RWPE2 (cell line): ENCODE measurements at regions not wholly inside any gene's neighbourhood (a gene's known extent, or its start where the extent isn't known, plus 50 kb on each side); places are given as distances from the start of the nearest gene placed in this dataset.

Source experiments
- ATAC-seq: fragments of 200-7000 bp; cut with Tn5 transposase; 3 replicates; pipeline ENCODE4 v1.9.1; 2021; ENCODE audit warnings: low read depth
- DNase-seq: peaks from one replicate; pipeline ENCODE4 v3.0.0-alpha.2; 2020; ENCODE audit warnings: low spot score
- H3K27ac ChIP-seq: fragments of 450-650 bp; 2 replicates; pipeline ENCODE4 v1.5.1; 2017; ENCODE audit warnings: mild to moderate bottlenecking; ENCODE audit not compliant: poor library complexity, severe bottlenecking
- H3K27me3 ChIP-seq: fragments of 250-450 bp; sonication (Bioruptor Pico); 2 replicates; pipeline ENCODE4 v1.5.1; 2021; ENCODE audit warnings: mild to moderate bottlenecking, moderate library complexity; ENCODE audit not compliant: insufficient read depth, poor library complexity, severe bottlenecking
- H3K36me3 ChIP-seq: fragments of 250-450 bp; sonication (Bioruptor Pico); 2 replicates; pipeline ENCODE4 v1.5.1; 2020; ENCODE audit warnings: low read depth, mild to moderate bottlenecking, moderate library complexity
- H3K4me1 ChIP-seq: fragments of 250-450 bp; sonication (Bioruptor Pico); 2 replicates; pipeline ENCODE4 v1.5.1; 2021; ENCODE audit warnings: mild to moderate bottlenecking, moderate library complexity; ENCODE audit not compliant: insufficient read depth, poor library complexity, severe bottlenecking
- H3K4me3 ChIP-seq: fragments of 250-450 bp; sonication (Bioruptor Pico); 2 replicates; pipeline ENCODE4 v1.5.1; 2021; ENCODE audit warnings: mild to moderate bottlenecking, moderate library complexity; ENCODE audit not compliant: severe bottlenecking
- H3K9me3 ChIP-seq: fragments of 250-450 bp; sonication (Bioruptor Pico); 2 replicates; pipeline ENCODE4 v1.5.1; 2021; ENCODE audit warnings: mild to moderate bottlenecking, moderate library complexity; ENCODE audit not compliant: severe bottlenecking
- CTCF ChIP-seq: fragments of 450-650 bp; IDR thresholded peaks from one replicate; pipeline ENCODE4 v1.5.1; 2017; ENCODE audit warnings: mild to moderate bottlenecking, moderate library complexity; ENCODE audit not compliant: poor library complexity, severe bottlenecking

GRCh38 chr2:36031471-36031870 is 324.1 kb upstream of the CRIM1 start:
- Histone ChIP-seq H3K36me3 (no peaks in the 10 kb centered on the region), H3K27ac (no peak overlapping the region), H3K27me3 (no peaks in the 10 kb centered on the region), H3K9me3 (no peaks in the 10 kb centered on the region), H3K4me1 (no peaks in the 10 kb centered on the region), H3K4me3 (no peak overlapping the region)
- ATAC-seq: no peak
- no peak for TF ChIP-seq CTCF
- no peak for DNase-seq

- DNase-seq (no peak), ATAC-seq (no peak)
These were observed 328.0 kb upstream of the CRIM1 start for GRCh38 chr2:36027616-36028015.

GRCh38 chr2:36013064-36013463 is 342.5 kb upstream of the CRIM1 start:
- TF ChIP-seq CTCF: no peak
- H3K4me1 ChIP-seq: no peaks in the 10 kb centered on the region
- H3K4me3 ChIP-seq: no peak overlapping the region
- H3K27me3 ChIP-seq: peaks cover 5% of the 10 kb centered on the region
- ATAC-seq (no peak), DNase-seq (no peak)
- H3K9me3 ChIP-seq: no peaks in the 10 kb centered on the region
- H3K27ac ChIP-seq: no peak overlapping the region
- no peaks in the 10 kb centered on the region for H3K36me3 ChIP-seq

More at GRCh38 chr2:36027616-36028015, 328.0 kb upstream of the CRIM1 start:
- Histone ChIP-seq H3K9me3 (no peaks in the 10 kb centered on the region), H3K27me3 (no peaks in the 10 kb centered on the region), H3K27ac (no peak overlapping the region), H3K4me1 (no peaks in the 10 kb centered on the region), H3K36me3 (no peaks in the 10 kb centered on the region), H3K4me3 (no peak overlapping the region)
- no peak for TF ChIP-seq CTCF

- peaks cover 18% of the 10 kb centered on the region for H3K27me3 ChIP-seq
- H3K4me3 ChIP-seq: no peak overlapping the region
- H3K36me3 ChIP-seq: no peaks in the 10 kb centered on the region
- DNase-seq (no peak), ATAC-seq (no peak)
- H3K27ac ChIP-seq: no peak overlapping the region
- no peaks in the 10 kb centered on the region for H3K4me1 ChIP-seq
- H3K9me3 ChIP-seq: no peaks in the 10 kb centered on the region
- no peak for TF ChIP-seq CTCF
These were observed 349.1 kb upstream of the CRIM1 start for GRCh38 chr2:36006444-36006843.

GRCh38 chr2:36002941-36003340 is 352.6 kb upstream of the CRIM1 start:
- DNase-seq (no peak), ATAC-seq (no peak)
- TF ChIP-seq CTCF: no peak
- no peaks in the 10 kb centered on the region for H3K36me3 ChIP-seq
- no peak overlapping the region for H3K27ac ChIP-seq
- H3K9me3 ChIP-seq: no peaks in the 10 kb centered on the region
- peaks cover 26% of the 10 kb centered on the region for H3K27me3 ChIP-seq
- H3K4me3 ChIP-seq: no peak overlapping the region
- no peaks in the 10 kb centered on the region for H3K4me1 ChIP-seq
